ENCODE measurements at regions not wholly inside any gene's neighbourhood (a gene's known extent, or its start where the extent isn't known, plus 50 kb on each side); places are given as distances from the start of the nearest gene placed in this dataset.

DNA sequence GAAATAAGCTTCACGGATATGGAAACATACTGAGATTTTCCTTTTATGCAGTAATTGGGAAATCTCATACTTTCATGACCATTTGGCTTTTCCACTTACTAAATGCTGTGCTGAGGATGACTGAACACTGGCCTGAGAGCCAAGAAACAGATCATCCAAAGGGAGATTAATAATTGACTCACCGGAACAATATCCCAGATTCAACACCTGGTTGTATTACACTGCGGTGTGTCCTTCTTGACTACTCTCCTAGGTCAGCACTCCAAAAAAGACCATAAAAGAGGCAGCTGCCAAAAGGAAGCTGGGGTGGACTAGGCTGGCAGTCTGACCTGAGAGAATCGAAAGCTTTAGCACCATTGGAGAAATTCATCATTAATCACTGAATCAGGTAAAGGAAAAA lies 469.1 kb downstream of the CBLN2 start:
- H3K4me1 ChIP-seq (ENCODE audit: control insufficient read depth in 1 of 2, insufficient read depth in 2 of 2, low read length in 2 of 2), result no peaks in the 10 kb centered on the region
- H3K36me3 Mint-ChIP-seq, result no peaks in the 10 kb centered on the region
- H2AFZ ChIP-seq (ENCODE audit: insufficient read depth, low read depth, low read length, poor library complexity, severe bottlenecking), result no peak overlapping the region
- peak overlapping the region in 1 of 7 donors; percentile 18 for H3K27ac Mint-ChIP-seq
- no peak overlapping the region for H3K27ac ChIP-seq (ENCODE audit: low read depth in 1 of 2, low read length in 2 of 2)
- no peaks in the 10 kb centered on the region for H3K36me3 ChIP-seq (replicated peaks in 1 of 2; ENCODE audit: control insufficient read depth in 1 of 2, insufficient read depth in 2 of 2, low read length in 2 of 2)
- H3K4me3 ChIP-seq (replicated peaks in 1 of 3; ENCODE audit: low read depth in 2 of 3, low read length in 3 of 3), result no peak overlapping the region
- no peak overlapping the region for H3K4me3 Mint-ChIP-seq
- DNase-seq, result no peak
- TF ChIP-seq CTCF (IDR thresholded peaks at IDR 0.05), result no peak
- H3K79me2 ChIP-seq (ENCODE audit: insufficient read depth, low read length), result no peaks in the 10 kb centered on the region
- no peaks in the 10 kb centered on the region for H3K27me3 ChIP-seq (ENCODE audit: control insufficient read depth in 2 of 2, insufficient read depth in 2 of 2, low read length in 2 of 2)
- H3K4me2 ChIP-seq (replicated peaks; ENCODE audit: extremely low read depth, low read length, poor library complexity, severe bottlenecking), result no peak overlapping the region
- H4K20me1 ChIP-seq (ENCODE audit: insufficient read depth, low read length), result no peaks in the 10 kb centered on the region
- H3K9ac ChIP-seq (ENCODE audit: insufficient read depth, low read length, poor library complexity, severe bottlenecking), result no peak overlapping the region
- WGBS (ENCODE audit: insufficient coverage), result 83% methylated on average over 1 of the region's 4 CpGs
- H3K27me3 Mint-ChIP-seq (ENCODE audit: low read depth in 3 of 3), result no peaks in the 10 kb centered on the region
- H3K9me3 Mint-ChIP-seq, result peaks cover 0 to 3% (median 0%) of the 10 kb centered on the region in 7 donors
- intact Hi-C loops (cut with micrococcal nuclease), result no loop called here
- no peaks in the 10 kb centered on the region for H3K9me3 ChIP-seq (replicated peaks in 1 of 2; ENCODE audit: control insufficient read depth in 1 of 2, insufficient read depth in 1 of 2, low read length in 2 of 2)
- no peaks in the 10 kb centered on the region for H3K4me1 Mint-ChIP-seq

- TF ChIP-seq CTCF (IDR thresholded peaks at IDR 0.05), result no peak
Observed at GRCh38 chr18:72063001-72063400, 481.1 kb downstream of the CBLN2 start.

More at GRCh38 chr18:72063001-72063400, 481.1 kb downstream of the CBLN2 start:
- intact Hi-C loops (cut with micrococcal nuclease), result no loop called here
- no peak overlapping the region for H3K27ac Mint-ChIP-seq
- Histone ChIP-seq H3K9me3 (replicated peaks in 1 of 2; ENCODE audit: control insufficient read depth in 1 of 2, insufficient read depth in 1 of 2, low read length in 2 of 2) (no peaks in the 10 kb centered on the region), H3K27ac (ENCODE audit: low read depth in 1 of 2, low read length in 2 of 2) (no peak overlapping the region), H3K4me1 (ENCODE audit: control insufficient read depth in 1 of 2, insufficient read depth in 2 of 2, low read length in 2 of 2) (no peaks in the 10 kb centered on the region), H3K36me3 (replicated peaks in 1 of 2; ENCODE audit: control insufficient read depth in 1 of 2, insufficient read depth in 2 of 2, low read length in 2 of 2) (no peaks in the 10 kb centered on the region), H3K4me3 (replicated peaks in 1 of 3; ENCODE audit: low read depth in 2 of 3, low read length in 3 of 3) (no peak overlapping the region), H2AFZ (ENCODE audit: insufficient read depth, low read depth, low read length, poor library complexity, severe bottlenecking) (no peak overlapping the region), H3K27me3 (ENCODE audit: control insufficient read depth in 2 of 2, insufficient read depth in 2 of 2, low read length in 2 of 2) (no peaks in the 10 kb centered on the region), H3K79me2 (ENCODE audit: insufficient read depth, low read length) (no peaks in the 10 kb centered on the region), H4K20me1 (ENCODE audit: insufficient read depth, low read length) (no peaks in the 10 kb centered on the region), H3K9ac (ENCODE audit: insufficient read depth, low read length, poor library complexity, severe bottlenecking) (no peak overlapping the region), H3K4me2 (replicated peaks; ENCODE audit: extremely low read depth, low read length, poor library complexity, severe bottlenecking) (no peak overlapping the region)
- no peaks in the 10 kb centered on the region for H3K36me3 Mint-ChIP-seq
- DNase-seq, result no peak
- H3K9me3 Mint-ChIP-seq, result peaks cover 0 to 3% (median 0%) of the 10 kb centered on the region in 7 donors
- 77% methylated on average over 4 of the region's 7 CpGs for WGBS (ENCODE audit: insufficient coverage)
- no peaks in the 10 kb centered on the region for H3K4me1 Mint-ChIP-seq
- H3K4me3 Mint-ChIP-seq, result no peak overlapping the region
- H3K27me3 Mint-ChIP-seq (ENCODE audit: low read depth in 3 of 3), result peaks cover 0 to 1% (median 0%) of the 10 kb centered on the region in 3 donors

Data from CD14-positive monocyte (primary cell).